ENCODE measurements at regions not wholly inside any gene's neighbourhood (a gene's known extent, or its start where the extent isn't known, plus 50 kb on each side); places are given as distances from the start of the nearest gene placed in this dataset.

DNA sequence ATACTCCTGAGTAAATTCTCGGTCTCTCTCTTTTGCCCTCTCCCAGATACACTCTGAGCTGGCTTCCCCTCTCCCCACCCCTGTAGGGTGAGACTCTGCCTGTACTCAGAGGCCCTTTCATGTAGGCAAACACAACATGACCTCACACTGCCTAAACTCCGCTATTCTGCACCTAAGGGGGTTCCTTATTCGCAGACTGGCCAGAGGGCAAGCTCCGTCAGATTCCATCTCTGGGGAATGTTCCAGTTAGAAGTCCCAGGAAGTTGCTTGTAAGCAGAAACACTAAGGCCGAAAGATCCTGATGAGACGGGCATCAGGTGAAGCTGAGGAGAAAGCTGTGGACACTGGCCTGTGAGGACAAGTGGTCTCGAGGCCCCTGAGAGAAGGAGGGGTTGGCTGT lies 165.9 kb downstream of the KTN1 start:
- no peaks in the 10 kb centered on the region for H3K9me3 Mint-ChIP-seq
- CTCF ChIA-PET: no interaction called here
- ATAC-seq (ENCODE audit: poor library complexity): no peak

DNA sequence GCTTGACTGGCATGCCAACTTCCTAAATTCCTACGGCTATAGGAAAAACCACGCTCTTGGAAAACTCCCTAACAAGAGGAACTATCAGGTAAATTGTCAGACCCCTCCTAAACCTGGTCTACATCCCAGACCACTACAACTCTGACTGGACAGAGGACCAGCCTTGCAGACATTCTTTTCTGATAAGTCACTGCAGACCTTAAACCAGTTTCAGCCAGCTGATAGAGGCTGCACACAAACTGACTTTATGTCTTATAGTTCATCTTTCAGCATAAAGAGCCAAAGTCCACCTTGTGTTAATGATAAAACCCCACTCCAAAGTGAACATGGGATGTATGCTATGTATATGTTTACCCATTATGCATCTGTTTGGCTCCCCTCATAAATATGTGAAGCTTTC lies 166.6 kb downstream of the KTN1 start:
- H3K36me3 ChIP-seq (ENCODE audit: insufficient read depth, low read length): no peaks in the 10 kb centered on the region
- POLR2A ChIA-PET: no interaction called here
- H3K9me3 ChIP-seq (ENCODE audit: control insufficient read depth in 1 of 2, insufficient read depth in 1 of 2, low read length in 2 of 2): no peaks in the 10 kb centered on the region
- no peaks in the 10 kb centered on the region for H3K36me3 Mint-ChIP-seq (ENCODE audit: low read depth)
- no peaks in the 10 kb centered on the region for H3K9me3 Mint-ChIP-seq
- H3K27me3 Mint-ChIP-seq: no peaks in the 10 kb centered on the region
- H3K4me3 ChIP-seq (ENCODE audit: low read length): no peak overlapping the region
- ATAC-seq (ENCODE audit: poor library complexity) (no peak), DNase-seq (no peak)
- no peaks in the 10 kb centered on the region for H3K27me3 ChIP-seq (ENCODE audit: control insufficient read depth in 1 of 2, insufficient read depth in 2 of 2, low read length in 2 of 2)
- intact Hi-C loops (cut with DNase I, micrococcal nuclease): no loop called here
- no peak overlapping the region for H3K27ac Mint-ChIP-seq
- H3K4me3 Mint-ChIP-seq: no peak overlapping the region
- no peak overlapping the region for H3K27ac ChIP-seq (ENCODE audit: low read depth in 1 of 2, low read length in 2 of 2)
- H3K4me1 ChIP-seq (ENCODE audit: insufficient read depth, low read length): no peaks in the 10 kb centered on the region
- CTCF ChIA-PET: no interaction called here
- no peak for TF ChIP-seq CTCF (IDR thresholded peaks at IDR 0.05)
- no peaks in the 10 kb centered on the region for H3K4me1 Mint-ChIP-seq (ENCODE audit: low read depth)

More for the DNA sequence above, 165.9 kb downstream of the KTN1 start:
- no peaks in the 10 kb centered on the region for H3K36me3 ChIP-seq (ENCODE audit: insufficient read depth, low read length)
- no peak overlapping the region for H3K27ac Mint-ChIP-seq
- H3K4me1 ChIP-seq (ENCODE audit: insufficient read depth, low read length): no peaks in the 10 kb centered on the region
- no peak overlapping the region for H3K4me3 ChIP-seq (ENCODE audit: low read length)
- no peak overlapping the region for H3K27ac ChIP-seq (ENCODE audit: low read depth in 1 of 2, low read length in 2 of 2)
- H3K4me3 Mint-ChIP-seq: no peak overlapping the region
- H3K27me3 ChIP-seq (ENCODE audit: control insufficient read depth in 1 of 2, insufficient read depth in 2 of 2, low read length in 2 of 2): no peaks in the 10 kb centered on the region
- TF ChIP-seq CTCF (IDR thresholded peaks at IDR 0.05): no peak
- POLR2A ChIA-PET: no interaction called here
- H3K9me3 ChIP-seq (ENCODE audit: control insufficient read depth in 1 of 2, insufficient read depth in 1 of 2, low read length in 2 of 2): no peaks in the 10 kb centered on the region
- H3K4me1 Mint-ChIP-seq (ENCODE audit: low read depth): no peaks in the 10 kb centered on the region
- no peak for DNase-seq
- H3K27me3 Mint-ChIP-seq: no peaks in the 10 kb centered on the region
- no peaks in the 10 kb centered on the region for H3K36me3 Mint-ChIP-seq (ENCODE audit: low read depth)
- intact Hi-C loops (cut with DNase I, micrococcal nuclease): no loop called here

DNA sequence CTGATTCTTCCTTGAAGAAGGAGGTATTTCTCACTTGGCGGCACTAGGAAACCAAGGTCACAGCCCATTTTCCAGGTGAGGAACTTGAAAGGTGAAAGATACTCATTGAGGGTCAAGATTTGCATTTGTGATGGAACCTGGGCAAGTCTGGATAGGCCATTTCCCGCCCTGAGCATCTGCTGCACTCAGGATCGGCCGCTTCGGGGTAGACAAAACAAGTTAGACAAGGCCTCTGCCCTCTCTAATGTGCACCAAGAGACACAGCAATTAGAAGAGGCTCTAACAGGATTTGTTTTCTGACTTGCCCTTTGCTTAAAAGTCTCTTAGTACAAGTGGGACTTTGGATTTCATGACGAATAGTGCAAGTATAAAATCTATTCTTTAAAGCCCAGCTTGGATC lies 167.2 kb downstream of the KTN1 start:
- no peak overlapping the region for H3K4me3 Mint-ChIP-seq
- Histone ChIP-seq H3K27ac (ENCODE audit: low read depth in 1 of 2, low read length in 2 of 2) (no peak overlapping the region), H3K36me3 (ENCODE audit: insufficient read depth, low read length) (no peaks in the 10 kb centered on the region), H3K9me3 (ENCODE audit: control insufficient read depth in 1 of 2, insufficient read depth in 1 of 2, low read length in 2 of 2) (no peaks in the 10 kb centered on the region), H3K27me3 (ENCODE audit: control insufficient read depth in 1 of 2, insufficient read depth in 2 of 2, low read length in 2 of 2) (no peaks in the 10 kb centered on the region), H3K4me1 (ENCODE audit: insufficient read depth, low read length) (no peaks in the 10 kb centered on the region), H3K4me3 (ENCODE audit: low read length) (no peak overlapping the region)
- H3K4me1 Mint-ChIP-seq (ENCODE audit: low read depth): no peaks in the 10 kb centered on the region
- H3K9me3 Mint-ChIP-seq: no peaks in the 10 kb centered on the region
- no peaks in the 10 kb centered on the region for H3K36me3 Mint-ChIP-seq (ENCODE audit: low read depth)
- intact Hi-C loops (cut with DNase I, micrococcal nuclease): no loop called here
- H3K27ac Mint-ChIP-seq: no peak overlapping the region
- ChIA-PET POLR2A (interaction anchor here (0.6 kb wide), 1 partner anchor 76 kb away, joined by 3 read pairs; no protein-coding TSS in a partner anchor), CTCF (no interaction called here)
- ATAC-seq (ENCODE audit: poor library complexity) (no peak), DNase-seq (no peak)
- TF ChIP-seq CTCF (IDR thresholded peaks at IDR 0.05): no peak
- no peaks in the 10 kb centered on the region for H3K27me3 Mint-ChIP-seq
